SKM-1 (cell line): ENCODE measurements at regions not wholly inside any gene's neighbourhood (a gene's known extent, or its start where the extent isn't known, plus 50 kb on each side); places are given as distances from the start of the nearest gene placed in this dataset.

Source experiments
- DNase-seq: peaks from one replicate; lab custom pipeline; 2025; ENCODE audit not compliant: unreplicated experiment; lab: John Stamatoyannopoulos, UW

- DNase-seq = no peak
These were observed 177.7 kb upstream of the AHR start for GRCh38 chr7:17120756-17121155.

DNA sequence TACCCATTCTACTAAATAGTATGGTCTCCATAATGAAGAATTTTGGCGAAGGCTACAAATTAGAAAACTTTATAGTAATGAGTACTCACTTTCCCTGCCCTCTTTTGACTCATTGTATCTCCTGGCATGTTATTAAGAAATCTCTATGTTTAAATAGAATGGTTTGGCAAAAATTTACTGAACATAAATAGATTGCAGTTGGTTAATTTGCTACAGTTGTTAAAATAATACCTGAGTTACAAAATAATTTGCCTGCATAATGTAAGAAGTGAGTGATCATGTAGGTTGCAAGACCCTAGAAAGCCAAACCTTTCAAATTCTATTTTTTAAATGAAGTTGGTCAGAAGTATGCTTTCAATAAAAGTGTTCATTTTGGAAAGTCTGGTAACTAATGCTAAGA lies 176.8 kb upstream of the AHR start:
- DNase-seq = no peak

DNA sequence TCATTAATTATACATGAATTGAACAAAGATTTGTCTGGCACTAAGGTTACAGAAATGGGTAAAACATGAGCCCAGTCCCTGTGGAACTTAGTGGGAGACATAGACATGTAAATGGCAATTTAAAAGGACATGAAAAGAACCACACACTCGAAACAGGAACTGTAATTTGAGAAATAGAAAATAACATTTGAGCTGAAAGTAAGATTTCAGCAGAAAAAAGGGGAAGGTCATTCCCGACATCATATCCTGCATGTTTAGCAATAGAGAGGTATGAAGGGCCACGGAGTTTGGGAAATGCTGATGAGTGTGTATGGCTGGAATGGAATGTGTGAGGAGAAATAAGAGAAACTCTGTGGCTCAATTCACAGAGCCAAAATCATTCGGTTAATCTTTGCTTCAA lies 175.4 kb upstream of the AHR start:
- DNase-seq = peak; percentile 70

- no peak for DNase-seq
These were observed 171.8 kb upstream of the AHR start for GRCh38 chr7:17126413-17127268.

DNA sequence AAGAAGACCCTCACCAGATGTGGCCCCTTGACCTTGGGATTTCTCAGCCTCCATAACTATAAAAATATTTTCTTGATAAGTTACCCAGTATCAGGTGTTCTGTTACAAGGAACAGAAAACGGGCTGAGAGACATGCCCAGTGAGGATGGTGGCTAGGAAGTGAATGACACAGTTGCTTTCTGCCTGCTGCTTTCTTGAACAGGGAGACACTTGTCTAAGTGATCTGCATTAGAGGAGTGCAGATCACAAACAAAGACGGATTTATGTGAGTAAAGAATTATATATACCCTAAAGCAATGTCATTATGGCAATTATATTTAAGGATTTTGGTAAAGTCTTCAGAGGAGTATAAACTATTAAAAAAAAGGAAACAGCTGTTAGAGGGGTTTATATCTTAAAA lies 169.2 kb upstream of the AHR start:
- DNase-seq = no peak

DNA sequence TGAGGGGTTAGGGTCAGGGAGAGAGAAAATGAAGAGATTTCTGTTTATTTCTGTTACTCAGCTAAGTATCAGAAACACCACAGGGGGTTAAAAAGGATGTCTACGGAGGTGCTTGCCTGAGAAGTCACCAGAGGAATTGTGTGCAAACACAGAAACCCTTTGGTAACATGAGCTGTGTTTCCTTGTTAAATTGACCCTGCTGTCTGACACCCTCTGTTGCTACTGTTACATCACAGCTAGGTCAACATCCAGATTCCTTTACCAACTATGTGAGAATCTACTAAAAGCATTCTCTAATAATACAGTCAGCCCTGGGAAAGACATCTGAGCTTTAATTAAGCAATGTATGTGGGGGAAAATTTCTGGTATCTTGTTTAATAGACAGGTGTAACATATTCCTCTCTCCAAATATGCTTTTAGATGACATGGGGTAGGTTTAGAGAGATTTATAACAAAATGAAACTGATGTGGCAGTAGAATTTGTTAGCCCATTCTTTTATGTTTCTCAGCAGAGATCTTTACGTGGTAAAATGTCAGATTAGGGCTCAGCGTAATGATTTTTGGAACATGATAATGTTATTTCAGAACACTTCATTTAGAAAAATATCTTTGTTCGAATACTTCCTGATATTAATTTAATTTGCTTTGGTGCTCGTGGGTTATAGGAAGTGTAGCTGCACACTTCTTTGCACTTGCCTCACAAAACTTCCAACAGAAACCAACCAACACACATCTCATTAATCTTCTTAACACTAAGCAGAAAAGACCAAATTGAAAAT lies 168.0 kb upstream of the AHR start:
- DNase-seq = no peak

DNA sequence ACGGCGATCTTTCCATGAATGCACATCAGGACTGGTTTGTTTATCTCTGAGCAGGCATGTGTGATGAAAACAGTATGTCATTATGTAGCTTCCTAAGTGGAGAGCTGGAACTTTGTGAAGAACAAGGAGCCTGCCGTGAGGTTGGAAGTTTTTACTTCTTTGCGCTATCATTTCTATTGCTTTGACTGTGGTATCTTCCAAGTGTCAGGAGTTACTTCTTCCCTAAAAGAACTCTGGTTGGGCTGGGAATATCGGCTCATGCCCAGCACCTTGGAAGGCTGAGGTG lies 167.4 kb upstream of the AHR start:
- DNase-seq = no peak

GRCh38 chr7:17131983-17132655 lies 166.3 kb upstream of the AHR start:
- DNase-seq = no peak

DNA sequence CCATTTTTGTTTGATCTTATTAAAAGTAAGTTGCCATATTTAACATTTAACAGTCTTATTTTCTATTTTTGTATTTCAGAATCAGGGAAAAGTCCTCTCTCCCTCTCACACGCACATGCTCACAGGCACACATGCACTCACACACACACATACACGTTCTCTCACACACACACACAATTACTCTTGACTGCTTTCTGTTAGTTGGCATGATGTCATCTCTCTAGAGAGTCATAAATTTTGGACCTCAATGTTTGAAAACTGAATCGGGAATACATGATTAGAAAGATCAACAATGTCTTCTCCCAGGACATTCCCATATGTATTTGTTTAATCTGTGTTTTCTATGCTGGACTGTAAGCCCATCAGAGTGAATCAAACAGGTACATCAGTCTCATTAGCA lies 165.7 kb upstream of the AHR start:
- no peak for DNase-seq

DNA sequence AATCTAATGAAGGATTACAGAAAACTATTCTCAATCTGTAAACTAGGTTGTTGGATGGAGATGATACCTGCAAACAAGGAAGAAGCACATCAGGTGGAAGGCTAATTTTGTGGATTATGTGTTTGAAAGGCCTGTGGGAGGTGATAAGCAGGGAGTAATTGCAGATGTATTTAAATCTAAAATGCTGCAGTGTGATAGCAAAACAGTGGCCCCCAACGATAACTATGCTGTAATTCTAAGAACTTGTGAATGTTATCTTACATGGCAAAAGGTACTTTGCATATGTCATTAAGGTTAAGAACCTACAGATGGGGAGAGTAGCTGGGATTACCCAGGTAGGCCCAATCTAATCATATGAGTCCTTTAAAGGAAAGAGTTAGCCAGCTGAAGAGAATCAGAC lies 164.5 kb upstream of the AHR start:
- no peak for DNase-seq

GRCh38 chr7:17134786-17135185 lies 163.7 kb upstream of the AHR start:
- no peak for DNase-seq

DNA sequence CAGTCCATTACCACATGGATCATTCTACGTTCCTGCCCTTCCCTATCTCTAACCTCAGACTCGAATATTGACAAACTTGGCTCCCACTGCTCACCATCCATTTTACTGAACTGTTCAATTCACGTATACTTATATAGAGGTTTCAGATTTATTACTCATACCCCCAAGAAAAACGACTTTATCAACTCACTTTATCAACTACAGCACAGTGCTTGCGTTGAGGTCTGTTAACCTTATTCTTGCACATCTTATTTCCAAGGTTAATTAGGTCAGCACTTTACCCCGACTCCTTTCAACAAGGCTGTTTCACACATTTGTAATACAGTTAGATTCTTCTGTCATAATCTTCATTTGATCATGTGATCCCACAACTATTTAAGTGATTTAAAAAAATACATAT lies 162.3 kb upstream of the AHR start:
- DNase-seq = no peak

DNA sequence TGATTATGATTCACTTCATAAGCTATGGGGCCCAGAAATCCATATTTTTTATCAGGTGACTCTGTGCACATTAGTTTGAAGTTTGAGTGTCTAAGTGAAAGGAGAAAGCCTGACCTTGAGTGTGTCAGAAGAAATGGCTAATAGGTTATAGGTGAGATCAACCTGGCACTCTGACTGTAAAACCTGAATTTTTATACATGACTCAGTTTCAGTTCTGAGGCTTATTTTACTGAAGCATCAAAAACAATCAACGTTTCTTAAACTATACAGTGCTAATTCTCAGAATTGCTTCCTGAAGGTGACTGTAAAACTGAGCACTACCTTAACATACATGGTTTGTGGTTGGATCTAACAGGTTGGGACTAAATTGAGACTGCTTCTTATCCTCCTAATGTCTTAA lies 159.4 kb upstream of the AHR start:
- no peak for DNase-seq

DNA sequence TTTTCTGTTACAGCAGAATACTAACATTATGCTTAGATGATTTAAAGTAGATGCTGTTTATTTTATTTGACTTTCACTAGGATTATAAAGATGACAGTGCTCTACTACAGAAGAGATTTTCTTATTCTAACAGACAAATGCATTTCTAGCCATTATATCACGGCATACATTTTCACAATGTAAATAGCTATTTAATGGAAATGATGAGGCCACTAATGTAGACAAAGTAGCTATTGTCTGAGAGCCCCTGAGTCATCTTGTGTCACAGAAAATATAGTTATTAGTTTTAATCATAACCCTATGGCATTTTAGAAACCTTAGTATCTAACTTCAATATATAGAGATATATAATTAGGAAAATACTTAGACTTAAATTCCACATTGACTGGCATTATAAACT lies 158.0 kb upstream of the AHR start:
- no peak for DNase-seq

- no peak for DNase-seq
These were observed 155.5 kb upstream of the AHR start for GRCh38 chr7:17142831-17143541.

DNA sequence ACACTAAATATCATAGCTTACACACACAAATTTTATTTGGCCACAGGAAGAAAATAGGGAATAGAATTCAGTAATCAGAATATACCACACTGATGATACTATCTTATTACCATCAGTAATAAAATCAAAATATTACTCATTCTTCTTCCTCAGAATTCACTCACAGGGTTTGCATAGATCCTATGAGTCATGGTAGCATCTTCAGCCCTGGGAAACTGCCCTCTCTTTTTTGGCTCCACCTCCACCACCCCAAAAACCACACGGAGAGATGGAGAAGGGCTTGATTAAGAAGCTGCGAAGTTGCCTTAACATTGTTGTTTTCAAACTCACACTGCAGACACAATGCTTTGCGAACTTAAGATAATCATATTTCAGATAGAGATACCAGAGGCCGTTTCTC lies 154.1 kb upstream of the AHR start:
- DNase-seq = no peak

DNA sequence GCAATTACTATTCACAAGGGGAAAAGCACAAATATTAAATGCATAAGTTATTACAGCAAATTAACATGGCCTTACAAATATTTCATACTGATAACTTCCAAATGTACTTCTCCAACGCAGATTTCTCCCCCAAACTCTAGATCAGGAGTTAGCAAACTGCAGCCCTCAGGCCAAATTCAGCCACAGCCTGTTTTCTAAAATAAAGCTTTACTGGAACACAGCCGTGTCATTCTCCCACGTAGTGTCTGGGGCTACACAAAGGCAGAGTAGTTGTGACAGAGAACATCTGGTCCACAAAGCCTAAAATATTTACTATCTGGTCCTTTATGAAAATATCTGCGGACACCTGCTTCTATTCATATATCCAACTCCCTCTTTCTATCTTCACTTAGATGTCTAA lies 151.8 kb upstream of the AHR start:
- DNase-seq = no peak

GRCh38 chr7:17147409-17147808 lies 151.0 kb upstream of the AHR start:
- DNase-seq = no peak

DNA sequence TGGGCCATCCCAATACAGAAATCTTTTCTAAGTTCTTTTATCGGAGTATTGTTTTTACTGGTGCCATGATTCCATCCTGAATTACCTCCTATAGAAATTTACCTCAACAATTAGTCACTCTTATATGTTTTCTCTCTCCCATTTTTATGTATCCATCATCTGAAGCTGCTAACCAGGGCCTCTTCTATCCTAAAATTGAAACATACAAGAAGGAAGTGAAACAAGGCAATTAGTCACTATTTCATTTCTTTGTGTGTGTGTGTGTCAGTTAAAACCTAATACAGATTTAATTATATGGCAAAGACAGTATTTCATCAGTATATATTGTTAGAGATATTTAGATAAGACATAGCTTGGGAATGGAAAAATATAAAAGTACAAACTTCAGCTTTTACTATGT lies 148.4 kb upstream of the AHR start:
- DNase-seq = no peak

GRCh38 chr7:17152721-17153120 lies 145.7 kb upstream of the AHR start:
- peak; percentile 11 for DNase-seq

DNA sequence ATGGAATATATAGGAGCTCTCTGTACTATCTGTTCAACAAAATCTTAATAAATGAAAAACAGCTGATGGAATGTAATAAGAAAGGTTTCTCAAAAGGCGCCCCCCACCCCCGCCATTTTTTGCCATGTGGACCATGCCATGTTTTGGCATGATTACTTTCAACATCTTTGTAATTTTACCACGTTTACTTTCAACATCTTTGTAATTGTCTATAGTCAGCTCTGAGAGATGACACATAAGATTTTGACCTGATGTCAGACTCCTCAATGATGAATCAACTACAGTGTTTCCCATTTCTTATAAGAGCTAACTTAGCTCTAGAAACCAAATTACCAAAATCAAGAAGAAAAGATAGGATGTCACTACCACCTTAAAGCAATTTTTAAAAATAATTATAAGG lies 144.9 kb upstream of the AHR start:
- DNase-seq = no peak

GRCh38 chr7:17155529-17155928 lies 142.9 kb upstream of the AHR start:
- no peak for DNase-seq
